PC-3 (cell line): ENCODE measurements at regions not wholly inside any gene's neighbourhood (a gene's known extent, or its start where the extent isn't known, plus 50 kb on each side); places are given as distances from the start of the nearest gene placed in this dataset.
A peak's percentile ranks its signal among the peaks of the same experiment; 100 is the strongest.

Source experiments
- ATAC-seq: fragments of 200-7000 bp; cut with Tn5 transposase; 2 replicates; pipeline ENCODE4 v1.9.1; 2020; ENCODE audit warnings: mild to moderate bottlenecking, moderate library complexity
- BruUV-seq: library from RNA; stranded (reverse); fragments of 400-500 nt; replicated peaks from 2 replicates; lab custom pipeline; 2021; lab: Mats Ljungman, UMichigan
- CTCF ChIA-PET: fragments of 300-600 bp; sonication (Branson Sonifier 250); formaldehyde crosslinking; loops from one replicate; lab custom pipeline; 2022; ENCODE audit warnings: antibody characterized with exemption; lab: Charles Lee
- POLR2A ChIA-PET: fragments of 300-600 bp; sonication (Branson Sonifier 250); formaldehyde crosslinking; loops from one replicate; lab custom pipeline; 2022; ENCODE audit warnings: antibody characterized with exemption; ENCODE audit not compliant: unreplicated experiment; lab: Charles Lee
- DNase-seq: peaks from one replicate; pipeline ENCODE4 v3.0.0-alpha.2; 2015
- H2AFZ ChIP-seq: fragments of 300-600 bp; sonication (generic); 2 replicates; pipeline ENCODE4 v1.6.0; 2016; ENCODE audit warnings: antibody characterized with exemption, low read length
- H3F3A ChIP-seq: fragments of 300-600 bp; sonication (generic); one replicate; pipeline ENCODE4 v1.6.0; 2017; ENCODE audit warnings: antibody characterized with exemption, low read length, control low read depth, mild to moderate bottlenecking; ENCODE audit not compliant: unreplicated experiment
- H3K27ac ChIP-seq: fragments of 300-600 bp; sonication (generic); 2 replicates; pipeline ENCODE4 v1.5.1; 2016; ENCODE audit warnings: mild to moderate bottlenecking, low read length
- H3K27me3 ChIP-seq: fragments of 300-600 bp; sonication (generic); 2 replicates; pipeline ENCODE4 v1.6.1; 2016; ENCODE audit warnings: low read length, mixed read lengths
- H3K36me3 ChIP-seq: fragments of 300-600 bp; sonication (generic); 2 replicates; pipeline ENCODE4 v1.6.1; 2016; ENCODE audit warnings: low read depth, mixed run types, low read length, mixed read lengths
- H3K4me1 ChIP-seq: fragments of 300-600 bp; sonication (generic); 2 replicates; pipeline ENCODE4 v1.5.1; 2016; ENCODE audit warnings: low read length; ENCODE audit not compliant: insufficient read depth
- H3K4me2 ChIP-seq: fragments of 300-600 bp; sonication (generic); 2 replicates; pipeline ENCODE4 v1.6.0; 2016; ENCODE audit warnings: low read length
- H3K4me3 ChIP-seq: fragments of 300-600 bp; sonication (generic); 2 replicates; pipeline ENCODE4 v1.5.1; 2016; ENCODE audit warnings: mild to moderate bottlenecking, low read length, mixed read lengths
- H3K79me2 ChIP-seq: fragments of 300-600 bp; sonication (generic); 2 replicates; pipeline ENCODE4 v1.6.1; 2017; ENCODE audit warnings: low read length, mixed read lengths
- H3K9ac ChIP-seq: fragments of 300-600 bp; sonication (generic); 2 replicates; pipeline ENCODE4 v1.6.0; 2016; ENCODE audit warnings: mild to moderate bottlenecking, low read length
- H3K9me2 ChIP-seq: fragments of 300-600 bp; sonication (generic); replicated peaks from 2 replicates; pipeline ENCODE4 v1.6.1; 2016; ENCODE audit warnings: mixed run types, low read length, mixed read lengths
- H3K9me3 ChIP-seq: fragments of 300-600 bp; sonication (generic); 2 replicates; pipeline ENCODE4 v1.6.1; 2016; ENCODE audit warnings: low read length, mixed read lengths
- H4K20me1 ChIP-seq: fragments of 300-600 bp; sonication (generic); 2 replicates; pipeline ENCODE4 v1.6.1; 2016; ENCODE audit warnings: low read length, mixed read lengths
- CTCF ChIP-seq: fragments of 300-600 bp; sonication (generic); conservative IDR thresholded peaks from 2 replicates; pipeline ENCODE4 v1.5.1; 2017; ENCODE audit warnings: antibody characterized with exemption, low read depth, mild to moderate bottlenecking, low read length
- EZH2 ChIP-seq: fragments of 300-600 bp; sonication (generic); IDR thresholded peaks from one replicate; pipeline ENCODE4 v1.6.1; 2017; ENCODE audit warnings: antibody characterized with exemption, mild to moderate bottlenecking, low read length; ENCODE audit not compliant: unreplicated experiment
- EZH2phosphoT487 ChIP-seq: fragments of 300-600 bp; sonication (generic); IDR thresholded peaks from 2 replicates; pipeline ENCODE4 v1.6.1; 2018; ENCODE audit warnings: mild to moderate bottlenecking, antibody characterized with exemption, low read length, borderline replicate concordance
- intact Hi-C: fragments of 100-400 bp; cut with micrococcal nuclease; formaldehyde crosslinking; loops from 2 replicates; pipeline ENCODE4 v1.9.0; 2023

- Histone ChIP-seq H3K9me3 (no peaks in the 10 kb centered on the region), H3K36me3 (no peaks in the 10 kb centered on the region), H4K20me1 (no peaks in the 10 kb centered on the region), H3K4me2 (peak overlapping the region; percentile 57), H3K27ac (peak overlapping the region; percentile 86), H3K9ac (peak overlapping the region; percentile 60), H3K4me3 (no peak overlapping the region), H2AFZ (no peak overlapping the region; the same call in 1 of the 2 replicates), H3K9me2 (no peaks in the 10 kb centered on the region), H3K4me1 (peaks cover 70% of the 10 kb centered on the region), H3K79me2 (no peaks in the 10 kb centered on the region), H3F3A (no peaks in the 10 kb centered on the region), H3K27me3 (no peaks in the 10 kb centered on the region)
- TF ChIP-seq CTCF = no peak
- no peak for TF ChIP-seq EZH2phosphoT487
- no peak for TF ChIP-seq EZH2
- DNase-seq (peak; percentile 22), ATAC-seq (no peak)
- intact Hi-C loops = loop anchor here (5.0 kb wide), 2 partner anchors 52 to 182 kb away; no protein-coding TSS in a partner anchor
- CTCF ChIA-PET = no interaction called here
- POLR2A ChIA-PET = no interaction called here
- no TSS peak for BruUV-seq
Measured at GRCh38 chr6:108738684-108739416, 109.4 kb upstream of the ARMC2 start.

- peak overlapping the region; percentile 57 for H3K4me2 ChIP-seq
- H3K9me3 ChIP-seq = no peaks in the 10 kb centered on the region
- H4K20me1 ChIP-seq = no peaks in the 10 kb centered on the region
- H3K27me3 ChIP-seq = no peaks in the 10 kb centered on the region
- no peak overlapping the region; the same call in 1 of the 2 replicates for H3K9ac ChIP-seq
- DNase-seq (peak; percentile 75), ATAC-seq (no peak; the same call in 1 of the 2 replicates)
- BruUV-seq = no TSS peak
- TF ChIP-seq CTCF (no peak), EZH2phosphoT487 (no peak), EZH2 (no peak)
- peak overlapping the region; percentile 86 for H3K27ac ChIP-seq
- no peak overlapping the region for H3K4me3 ChIP-seq
- peaks cover 61% of the 10 kb centered on the region for H3K4me1 ChIP-seq
- intact Hi-C loops = loop anchor here (5.0 kb wide), 2 partner anchors 52 to 182 kb away; no protein-coding TSS in a partner anchor
- no peaks in the 10 kb centered on the region for H3K36me3 ChIP-seq
- H3K79me2 ChIP-seq = no peaks in the 10 kb centered on the region
- ChIA-PET CTCF (interaction anchor here (0.7 kb wide), 1 partner anchor 11 kb away, joined by 3 read pairs; no protein-coding TSS in a partner anchor), POLR2A (no interaction called here)
- H3K9me2 ChIP-seq = no peaks in the 10 kb centered on the region
- no peak overlapping the region for H2AFZ ChIP-seq
- H3F3A ChIP-seq = no peaks in the 10 kb centered on the region
Measured at GRCh38 chr6:108739496-108740330, 108.5 kb upstream of the ARMC2 start.
